SKM-1 (cell line): ENCODE measurements at regions not wholly inside any gene's neighbourhood (a gene's known extent, or its start where the extent isn't known, plus 50 kb on each side); places are given as distances from the start of the nearest gene placed in this dataset.
A peak's percentile ranks its signal among the peaks of the same experiment; 100 is the strongest.

Source experiments
- DNase-seq: peaks from one replicate; lab custom pipeline; 2025; ENCODE audit not compliant: unreplicated experiment; lab: John Stamatoyannopoulos, UW

- no peak for DNase-seq
These were observed 98.2 kb upstream of the GNAO1 start for GRCh38 chr16:56093055-56093454.

- DNase-seq, result no peak
These were observed 101.2 kb upstream of the GNAO1 start for GRCh38 chr16:56090076-56090475.

- no peak for DNase-seq
These were observed 103.7 kb upstream of the GNAO1 start for GRCh38 chr16:56087626-56088025.

- DNase-seq, result no peak
These were observed 109.9 kb upstream of the GNAO1 start for GRCh38 chr16:56081371-56081770.

- no peak for DNase-seq
These were observed 115.4 kb upstream of the GNAO1 start for GRCh38 chr16:56075732-56076388.

- no peak for DNase-seq
These were observed 117.8 kb upstream of the GNAO1 start for GRCh38 chr16:56073508-56073907.

- no peak for DNase-seq
These were observed 119.2 kb upstream of the GNAO1 start for GRCh38 chr16:56072096-56072495.

GRCh38 chr16:56068816-56069215 is 122.5 kb upstream of the GNAO1 start:
- no peak for DNase-seq

- DNase-seq, result no peak
These were observed 123.0 kb upstream of the GNAO1 start for GRCh38 chr16:56068314-56068713.

GRCh38 chr16:56067406-56067805 is 123.9 kb upstream of the GNAO1 start:
- no peak for DNase-seq

GRCh38 chr16:56066617-56067016 is 124.7 kb upstream of the GNAO1 start:
- DNase-seq, result no peak

- DNase-seq, result no peak
These were observed 128.2 kb upstream of the GNAO1 start for GRCh38 chr16:56063111-56063510.

- DNase-seq, result no peak
These were observed 134.1 kb upstream of the GNAO1 start for GRCh38 chr16:56057151-56057550.

GRCh38 chr16:56050916-56051315 is 140.4 kb upstream of the GNAO1 start:
- no peak for DNase-seq

- peak; percentile 79 for DNase-seq
These were observed 142.7 kb upstream of the GNAO1 start for GRCh38 chr16:56048425-56049105.

- no peak for DNase-seq
These were observed 143.7 kb upstream of the GNAO1 start for GRCh38 chr16:56047307-56048234.

GRCh38 chr16:56042416-56042815 is 148.9 kb upstream of the GNAO1 start:
- DNase-seq, result no peak

GRCh38 chr16:56041556-56042140 is 149.6 kb upstream of the GNAO1 start:
- DNase-seq, result no peak

GRCh38 chr16:56038564-56039098 is 152.7 kb upstream of the GNAO1 start:
- no peak for DNase-seq

- no peak for DNase-seq
These were observed 156.9 kb upstream of the CES5A start for GRCh38 chr16:56032072-56032471.

GRCh38 chr16:56029026-56029425 is 153.9 kb upstream of the CES5A start:
- no peak for DNase-seq
